Adrenal gland (tissue), 9 donors: ENCODE measurements at regions not wholly inside any gene's neighbourhood (a gene's known extent, or its start where the extent isn't known, plus 50 kb on each side); places are given as distances from the start of the nearest gene placed in this dataset.

ENCODE experiments used
- DNase-seq, 7 donors: peaks; one replicate each; pipeline ENCODE4 v3.0.0-alpha.2; 2019 to 2020
- H3K27ac ChIP-seq, 5 donors: fragments of 200-600 bp; sonication (generic) in 4 of 5; 1 replicate in 3 of 5; 2 replicates in 2 of 5; pipeline versions ENCODE4 v1.5.1 to v1.8.0; 2016 to 2020; ENCODE audit warnings: mild to moderate bottlenecking in 1 of 5
- H3K27me3 ChIP-seq: fragments of 200-600 bp; 2 replicates; pipeline ENCODE4 v1.8.0; 2021
- H3K36me3 ChIP-seq, 2 donors: fragments of 200-600 bp; replicated peaks in 1 of 2; 1 replicate in 1 of 2; 2 replicates in 1 of 2; pipeline versions ENCODE4 v1.5.1 to v1.8.0; 2018 to 2022
- H3K4me1 ChIP-seq, 2 donors: fragments of 200-600 bp; replicated peaks in 1 of 2; 1 replicate in 1 of 2; 2 replicates in 1 of 2; pipeline versions ENCODE4 v1.5.1 to v1.8.0; 2018 to 2021
- H3K4me3 ChIP-seq, 4 donors: fragments of 200-600 bp; sonication (generic) in 3 of 4; one replicate each; pipeline ENCODE4 v1.5.1; 2016 to 2018
- H3K9me3 ChIP-seq, 3 donors: fragments of 200-600 bp; sonication (generic) in 1 of 3; replicated peaks in 1 of 3; 1 replicate in 2 of 3; 2 replicates in 1 of 3; pipeline versions ENCODE4 v1.5.1 to v1.8.0; 2016 to 2021
- CTCF ChIP-seq, 6 experiments: fragments of 450-650 bp in 4 of 6; fragments of 200-600 bp in 2 of 6; sonication (generic) in 1 of 6; IDR thresholded peaks; 1 replicate in 5 of 6; 2 replicates in 1 of 6; pipeline versions ENCODE4 v1.5.1 to v1.8.0; 2016 to 2021; ENCODE audit warnings: antibody characterized with exemption in 6 of 6, mild to moderate bottlenecking in 2 of 6, moderate library complexity in 1 of 6
- POLR2A ChIP-seq, 2 donors: fragments of 450-650 bp; IDR thresholded peaks; one replicate each; pipeline ENCODE4 v1.6.1; 2017; ENCODE audit warnings: antibody characterized with exemption in 2 of 2, mild to moderate bottlenecking in 2 of 2, moderate library complexity in 1 of 2
- WGBS, 4 donors: extraction: QIAGEN DNeasy Blood & Tissue Kit in 2 of 4; methylation state at CpG; one replicate each; pipeline versions ENCODE4 v1.1.5 to v1.1.7; 2013 to 2017; 5-methylcytosine and 5-hydroxymethylcytosine counted together
- intact Hi-C, 2 donors: fragments of 100-400 bp; cut with DNase I; formaldehyde crosslinking; loops; one replicate each; pipeline versions ENCODE4 v1.14.1 to v1.15.0; 2022 to 2023
- donor health status: healthy with polysubstance abuse.
- donor health status: Bipolar disorder and iron deficiency.
- donor health status: DM: yes; HTN: yes; CAD: no.
- donor health status: DM: no; HTN: no; CAD: no.
- donor health status: DM: no; HTN: no; CAD: no.

DNA sequence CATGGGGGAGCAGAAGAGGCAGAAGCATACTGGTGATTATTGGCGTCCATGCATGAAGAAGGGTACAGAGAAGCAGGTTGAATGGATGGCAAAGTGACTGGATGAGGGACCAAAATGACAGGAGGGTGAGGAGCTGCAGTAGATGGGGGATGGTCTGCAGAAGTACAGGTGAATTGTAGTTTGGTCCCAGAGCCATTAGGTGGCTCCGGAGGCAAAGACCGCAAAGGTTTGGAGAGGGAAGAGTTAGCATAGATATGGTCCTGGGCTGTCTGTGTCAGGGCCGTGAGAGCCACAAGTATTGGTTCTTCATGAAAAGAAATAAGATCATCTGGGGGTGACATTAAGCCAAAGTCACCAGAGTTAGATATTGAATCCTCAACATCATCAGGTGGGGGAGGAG is 59.0 kb upstream of the ZNF726 start:
- H3K4me3 ChIP-seq = no peak overlapping the region
- no peak for DNase-seq
- no peaks in the 10 kb centered on the region for H3K9me3 ChIP-seq
- no peaks in the 10 kb centered on the region for H3K27me3 ChIP-seq
- H3K27ac ChIP-seq = no peak overlapping the region
- TF ChIP-seq CTCF (IDR thresholded peaks at IDR 0.05) = no peak
- no peak for TF ChIP-seq POLR2A (IDR thresholded peaks at IDR 0.05)
- intact Hi-C loops = no loop called here
- no peaks in the 10 kb centered on the region for H3K36me3 ChIP-seq
- no peaks in the 10 kb centered on the region for H3K4me1 ChIP-seq
- WGBS, 4 donors = 44 to 83% (median 63%) methylated on average over 4 of the region's 4 CpGs

DNA sequence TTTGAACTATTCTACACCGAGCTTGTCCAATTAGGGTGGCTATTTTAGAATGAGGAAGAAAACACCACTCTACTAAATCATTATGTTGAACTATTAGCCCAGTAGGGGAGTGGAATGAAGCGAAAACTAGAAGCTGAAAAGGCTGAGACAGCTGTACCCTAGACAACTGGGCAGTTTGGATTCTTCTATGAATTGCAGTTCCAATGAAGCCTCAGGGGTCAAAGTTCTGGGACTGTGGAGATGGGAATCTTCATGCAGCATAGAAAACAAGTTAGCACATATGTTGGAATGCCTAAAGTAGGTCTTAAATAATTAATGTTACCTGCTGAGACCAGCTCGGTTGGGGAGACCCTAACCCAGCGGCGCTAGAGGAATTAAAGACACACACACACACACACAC is 62.7 kb upstream of the ZNF726 start:
- WGBS, 4 donors = 69 to 81% (median 76%) methylated on average over 5 of the region's 5 CpGs
- H3K4me1 ChIP-seq = no peaks in the 10 kb centered on the region

GRCh38 chr19:23832717-23833327 is 74.1 kb upstream of the ZNF681 start:
- Histone ChIP-seq H3K4me3 (no peak overlapping the region), H3K9me3 (peaks cover 4 to 59% (median 35%) of the 10 kb centered on the region in 3 donors), H3K36me3 (no peaks in the 10 kb centered on the region), H3K27me3 (no peaks in the 10 kb centered on the region), H3K27ac (no peak overlapping the region), H3K4me1 (no peaks in the 10 kb centered on the region)
- intact Hi-C loops = no loop called here
- no peak for DNase-seq
- TF ChIP-seq CTCF (IDR thresholded peaks at IDR 0.05) (no peak), POLR2A (IDR thresholded peaks at IDR 0.05) (no peak)
- 62 to 96% (median 87%) methylated on average over 2 of the region's 2 CpGs for WGBS, 4 donors

More for the DNA sequence above, 62.7 kb upstream of the ZNF726 start:
- H3K27me3 ChIP-seq = no peaks in the 10 kb centered on the region
- no peaks in the 10 kb centered on the region for H3K9me3 ChIP-seq
- no peak overlapping the region for H3K4me3 ChIP-seq
- intact Hi-C loops = no loop called here
- DNase-seq = no peak
- no peak overlapping the region for H3K27ac ChIP-seq
- TF ChIP-seq POLR2A (IDR thresholded peaks at IDR 0.05) (no peak), CTCF (IDR thresholded peaks at IDR 0.05) (no peak)
- H3K36me3 ChIP-seq = no peaks in the 10 kb centered on the region

GRCh38 chr19:23823952-23824389 is 65.3 kb upstream of the ZNF681 start:
- H3K9me3 ChIP-seq = peaks cover 0 to 28% (median 0%) of the 10 kb centered on the region in 3 donors
- no peak for TF ChIP-seq POLR2A (IDR thresholded peaks at IDR 0.05)
- TF ChIP-seq CTCF (IDR thresholded peaks at IDR 0.05) = peak in 3 of 6 experiments; percentile 14 to 22 (median 18)
- 5 to 27% (median 15%) methylated on average over 2 of the region's 2 CpGs for WGBS, 4 donors

More at GRCh38 chr19:23823952-23824389, 65.3 kb upstream of the ZNF681 start:
- H3K4me3 ChIP-seq = no peak overlapping the region
- H3K4me1 ChIP-seq = no peaks in the 10 kb centered on the region
- peak in 3 of 7 donors; percentile 7 to 24 (median 21) for DNase-seq
- H3K27ac ChIP-seq = no peak overlapping the region
- no peaks in the 10 kb centered on the region for H3K36me3 ChIP-seq
- intact Hi-C loops = no loop called here
- no peaks in the 10 kb centered on the region for H3K27me3 ChIP-seq
